ENCODE measurements at regions not wholly inside any gene's neighbourhood (a gene's known extent, or its start where the extent isn't known, plus 50 kb on each side); places are given as distances from the start of the nearest gene placed in this dataset.
A peak's percentile ranks its signal among the peaks of the same experiment; 100 is the strongest.

GRCh38 chr18:39347701-39348100 is 1782.1 kb upstream of the CELF4 start:
- no peaks in the 10 kb centered on the region for H3K36me3 ChIP-seq (ENCODE audit: control insufficient read depth in 1 of 2, insufficient read depth in 2 of 2, low read depth in 1 of 2, low read length in 2 of 2)
- H3K14ac ChIP-seq (ENCODE audit: low read length in 2 of 2): no peak overlapping the region
- no peak overlapping the region for H2AFZ ChIP-seq (ENCODE audit: low read depth, low read length)
- no peak overlapping the region for H3K4me3 ChIP-seq (ENCODE audit: insufficient read depth in 1 of 2, low read depth in 1 of 2, low read length in 2 of 2)
- no peak overlapping the region for H2BK120ac ChIP-seq (ENCODE audit: low read depth, low read length)
- H4K8ac ChIP-seq (ENCODE audit: low read length): no peak overlapping the region
- H3K27ac ChIP-seq (ENCODE audit: low read length, poor library complexity, severe bottlenecking): no peak overlapping the region
- H3K27me3 ChIP-seq (ENCODE audit: control insufficient read depth in 1 of 2, insufficient read depth in 1 of 2, low read length in 2 of 2): no peaks in the 10 kb centered on the region
- no peak overlapping the region for H3K4me2 ChIP-seq (ENCODE audit: low read length, poor library complexity, severe bottlenecking)
- no peaks in the 10 kb centered on the region for H3K4me1 ChIP-seq (ENCODE audit: control insufficient read depth, insufficient read depth, low read depth, low read length)
- no peak for DNase-seq
- H2BK5ac ChIP-seq (ENCODE audit: low read depth, low read length, poor library complexity, severe bottlenecking): no peak overlapping the region
- no peaks in the 10 kb centered on the region for H3K79me1 ChIP-seq (replicated peaks; ENCODE audit: low read length, poor library complexity, severe bottlenecking)
- 84% methylated on average over 5 of the region's 5 CpGs for WGBS
- no peak overlapping the region for H2BK12ac ChIP-seq (ENCODE audit: low read length in 2 of 2)
- no peak overlapping the region for H3K4ac ChIP-seq (ENCODE audit: low read depth in 1 of 2, low read length in 2 of 2)
- no peak overlapping the region for H4K91ac ChIP-seq (ENCODE audit: low read length)
- H3K18ac ChIP-seq (ENCODE audit: low read depth in 1 of 2, low read length in 2 of 2): peak overlapping the region in 1 of 2 experiments; percentile 40
- no peak overlapping the region for H2BK15ac ChIP-seq (ENCODE audit: low read depth, poor library complexity, severe bottlenecking)
- H3K9ac ChIP-seq (ENCODE audit: low read length): no peak overlapping the region
- H2AK5ac ChIP-seq (ENCODE audit: low read length, severe bottlenecking): no peak overlapping the region
- H3K23ac ChIP-seq (ENCODE audit: low read length in 2 of 2): no peak overlapping the region
- no peaks in the 10 kb centered on the region for H3K9me3 ChIP-seq (ENCODE audit: control insufficient read depth, low read length)

GRCh38 chr18:39346916-39347315 is 1781.3 kb upstream of the CELF4 start:
- Histone ChIP-seq H3K14ac (ENCODE audit: low read length in 2 of 2) (no peak overlapping the region), H3K36me3 (ENCODE audit: control insufficient read depth in 1 of 2, insufficient read depth in 2 of 2, low read depth in 1 of 2, low read length in 2 of 2) (no peaks in the 10 kb centered on the region), H3K9me3 (ENCODE audit: control insufficient read depth, low read length) (no peaks in the 10 kb centered on the region), H4K91ac (ENCODE audit: low read length) (no peak overlapping the region), H2BK120ac (ENCODE audit: low read depth, low read length) (no peak overlapping the region), H3K4me1 (ENCODE audit: control insufficient read depth, insufficient read depth, low read depth, low read length) (no peaks in the 10 kb centered on the region), H2AFZ (ENCODE audit: low read depth, low read length) (no peak overlapping the region), H3K4ac (ENCODE audit: low read depth in 1 of 2, low read length in 2 of 2) (no peak overlapping the region), H2BK15ac (ENCODE audit: low read depth, poor library complexity, severe bottlenecking) (no peak overlapping the region), H3K4me2 (ENCODE audit: low read length, poor library complexity, severe bottlenecking) (no peak overlapping the region), H2BK12ac (ENCODE audit: low read length in 2 of 2) (no peak overlapping the region), H3K18ac (ENCODE audit: low read depth in 1 of 2, low read length in 2 of 2) (no peak overlapping the region), H3K79me1 (replicated peaks; ENCODE audit: low read length, poor library complexity, severe bottlenecking) (no peaks in the 10 kb centered on the region), H2AK5ac (ENCODE audit: low read length, severe bottlenecking) (no peak overlapping the region), H3K23ac (ENCODE audit: low read length in 2 of 2) (no peak overlapping the region), H3K9ac (ENCODE audit: low read length) (no peak overlapping the region), H3K27ac (ENCODE audit: low read length, poor library complexity, severe bottlenecking) (no peak overlapping the region), H2BK5ac (ENCODE audit: low read depth, low read length, poor library complexity, severe bottlenecking) (no peak overlapping the region), H3K4me3 (ENCODE audit: insufficient read depth in 1 of 2, low read depth in 1 of 2, low read length in 2 of 2) (no peak overlapping the region), H3K27me3 (ENCODE audit: control insufficient read depth in 1 of 2, insufficient read depth in 1 of 2, low read length in 2 of 2) (no peaks in the 10 kb centered on the region), H4K8ac (ENCODE audit: low read length) (no peak overlapping the region)
- DNase-seq: no peak
- no CpG with 5 or more reads among the region's 1 CpG for WGBS

DNA sequence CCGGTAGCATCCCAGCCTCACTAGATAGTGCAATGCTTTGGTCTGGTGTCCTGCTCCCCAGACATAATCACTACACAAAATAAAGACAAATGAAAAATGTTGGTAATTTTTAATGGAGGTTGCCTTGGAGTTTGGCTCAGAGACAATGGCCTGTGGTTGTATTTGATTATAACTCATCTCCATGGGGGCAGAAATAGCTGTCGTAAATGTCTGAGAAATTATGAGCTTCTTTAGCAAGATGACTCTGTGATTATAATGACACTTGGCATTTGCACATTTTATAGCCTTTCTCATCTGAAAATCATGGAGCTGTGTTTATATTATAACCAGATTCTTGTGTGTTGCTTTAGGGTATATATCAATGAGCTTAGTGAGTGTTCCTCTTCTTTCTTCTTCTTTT is 1779.7 kb upstream of the CELF4 start:
- H3K27me3 ChIP-seq (ENCODE audit: control insufficient read depth in 1 of 2, insufficient read depth in 1 of 2, low read length in 2 of 2): no peaks in the 10 kb centered on the region
- no peak overlapping the region for H3K4me2 ChIP-seq (ENCODE audit: low read length, poor library complexity, severe bottlenecking)
- H2BK15ac ChIP-seq (ENCODE audit: low read depth, poor library complexity, severe bottlenecking): no peak overlapping the region
- H3K4me3 ChIP-seq (ENCODE audit: insufficient read depth in 1 of 2, low read depth in 1 of 2, low read length in 2 of 2): no peak overlapping the region
- peak; percentile 12 for DNase-seq
- no peaks in the 10 kb centered on the region for H3K9me3 ChIP-seq (ENCODE audit: control insufficient read depth, low read length)
- no CpG with 5 or more reads among the region's 2 CpGs for WGBS
- no peak overlapping the region for H3K18ac ChIP-seq (ENCODE audit: low read depth in 1 of 2, low read length in 2 of 2)
- no peak overlapping the region for H2AK5ac ChIP-seq (ENCODE audit: low read length, severe bottlenecking)
- H3K27ac ChIP-seq (ENCODE audit: low read length, poor library complexity, severe bottlenecking): no peak overlapping the region
- no peak overlapping the region for H4K8ac ChIP-seq (ENCODE audit: low read length)
- H3K4ac ChIP-seq (ENCODE audit: low read depth in 1 of 2, low read length in 2 of 2): no peak overlapping the region
- no peaks in the 10 kb centered on the region for H3K36me3 ChIP-seq (ENCODE audit: control insufficient read depth in 1 of 2, insufficient read depth in 2 of 2, low read depth in 1 of 2, low read length in 2 of 2)
- H2BK12ac ChIP-seq (ENCODE audit: low read length in 2 of 2): no peak overlapping the region
- no peaks in the 10 kb centered on the region for H3K4me1 ChIP-seq (ENCODE audit: control insufficient read depth, insufficient read depth, low read depth, low read length)
- H4K91ac ChIP-seq (ENCODE audit: low read length): no peak overlapping the region
- H2BK120ac ChIP-seq (ENCODE audit: low read depth, low read length): no peak overlapping the region
- no peaks in the 10 kb centered on the region for H3K79me1 ChIP-seq (replicated peaks; ENCODE audit: low read length, poor library complexity, severe bottlenecking)
- no peak overlapping the region for H2BK5ac ChIP-seq (ENCODE audit: low read depth, low read length, poor library complexity, severe bottlenecking)
- no peak overlapping the region for H3K23ac ChIP-seq (ENCODE audit: low read length in 2 of 2)
- no peak overlapping the region for H3K9ac ChIP-seq (ENCODE audit: low read length)
- no peak overlapping the region for H3K14ac ChIP-seq (ENCODE audit: low read length in 2 of 2)
- no peak overlapping the region for H2AFZ ChIP-seq (ENCODE audit: low read depth, low read length)

DNA sequence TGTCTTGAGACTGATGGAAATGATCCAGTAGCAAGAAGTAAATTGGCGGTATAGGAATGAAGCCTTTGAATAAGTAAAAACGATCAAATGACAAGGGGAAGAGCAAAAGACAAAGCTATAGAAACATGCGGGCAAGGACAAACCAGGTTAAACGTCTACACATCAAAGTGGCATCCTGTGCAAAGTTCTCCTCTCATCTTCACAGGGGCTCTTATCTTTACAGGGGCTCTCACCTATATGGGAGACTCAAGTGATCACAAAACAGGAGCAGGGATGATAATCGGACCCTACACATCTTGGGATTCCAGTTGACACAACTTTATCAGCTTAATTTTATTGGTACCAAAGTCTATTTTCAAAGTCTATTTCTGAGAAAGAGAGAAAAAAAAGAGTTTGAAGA is 1778.9 kb upstream of the CELF4 start:
- H3K9ac ChIP-seq (ENCODE audit: low read length): no peak overlapping the region
- H4K8ac ChIP-seq (ENCODE audit: low read length): no peak overlapping the region
- WGBS: 88% methylated on average over 4 of the region's 5 CpGs
- H2BK120ac ChIP-seq (ENCODE audit: low read depth, low read length): no peak overlapping the region
- H2AFZ ChIP-seq (ENCODE audit: low read depth, low read length): no peak overlapping the region
- no peak overlapping the region for H3K18ac ChIP-seq (ENCODE audit: low read depth in 1 of 2, low read length in 2 of 2)
- no peak overlapping the region for H3K27ac ChIP-seq (ENCODE audit: low read length, poor library complexity, severe bottlenecking)
- no peaks in the 10 kb centered on the region for H3K4me1 ChIP-seq (ENCODE audit: control insufficient read depth, insufficient read depth, low read depth, low read length)
- H3K79me1 ChIP-seq (replicated peaks; ENCODE audit: low read length, poor library complexity, severe bottlenecking): no peaks in the 10 kb centered on the region
- no peaks in the 10 kb centered on the region for H3K27me3 ChIP-seq (ENCODE audit: control insufficient read depth in 1 of 2, insufficient read depth in 1 of 2, low read length in 2 of 2)
- H3K14ac ChIP-seq (ENCODE audit: low read length in 2 of 2): no peak overlapping the region
- H4K91ac ChIP-seq (ENCODE audit: low read length): no peak overlapping the region
- no peak overlapping the region for H3K23ac ChIP-seq (ENCODE audit: low read length in 2 of 2)
- no peak overlapping the region for H2BK15ac ChIP-seq (ENCODE audit: low read depth, poor library complexity, severe bottlenecking)
- H3K9me3 ChIP-seq (ENCODE audit: control insufficient read depth, low read length): peaks cover 3% of the 10 kb centered on the region
- H3K4me2 ChIP-seq (ENCODE audit: low read length, poor library complexity, severe bottlenecking): no peak overlapping the region
- no peaks in the 10 kb centered on the region for H3K36me3 ChIP-seq (ENCODE audit: control insufficient read depth in 1 of 2, insufficient read depth in 2 of 2, low read depth in 1 of 2, low read length in 2 of 2)
- DNase-seq: no peak
- H2BK12ac ChIP-seq (ENCODE audit: low read length in 2 of 2): no peak overlapping the region
- H2BK5ac ChIP-seq (ENCODE audit: low read depth, low read length, poor library complexity, severe bottlenecking): no peak overlapping the region
- no peak overlapping the region for H3K4ac ChIP-seq (ENCODE audit: low read depth in 1 of 2, low read length in 2 of 2)
- no peak overlapping the region for H3K4me3 ChIP-seq (ENCODE audit: insufficient read depth in 1 of 2, low read depth in 1 of 2, low read length in 2 of 2)
- no peak overlapping the region for H2AK5ac ChIP-seq (ENCODE audit: low read length, severe bottlenecking)
